H1 (cell line): ENCODE measurements at regions not wholly inside any gene's neighbourhood (a gene's known extent, or its start where the extent isn't known, plus 50 kb on each side); places are given as distances from the start of the nearest gene placed in this dataset.

Source experiments
- CTCF ChIA-PET: fragments of 300-600 bp; sonication (Branson Sonifier 250); formaldehyde crosslinking; loops from one replicate; lab custom pipeline; 2021; ENCODE audit not compliant: partially characterized antibody; lab: Charles Lee
- POLR2A ChIA-PET: fragments of 300-600 bp; sonication (Branson Sonifier 250); formaldehyde crosslinking; loops from one replicate; lab custom pipeline; 2021; ENCODE audit warnings: inconsistent platforms; ENCODE audit not compliant: partially characterized antibody; lab: Charles Lee
- DNase-seq, 2 experiments: peaks; one replicate each; pipeline versions ENCODE4 v3.0.0 to v3.0.0-alpha.2; 2010 to 2022; ENCODE audit warnings: low spot score in 2 of 2, low read depth in 1 of 2, mixed read lengths in 1 of 2
- FAIRE-seq: peaks from 2 replicates; lab custom pipeline; 2011; peaks lifted over from hg19 to GRCh38; lab: Jason Lieb, UNC
- H2AFZ ChIP-seq: 2 replicates; pipeline ENCODE4 v1.8.1; 2012; ENCODE audit warnings: low read length, inconsistent platforms
- H2AK5ac ChIP-seq: 2 replicates; pipeline ENCODE4 v1.6.1; 2013; ENCODE audit warnings: low read depth, low read length
- H2BK120ac ChIP-seq: replicated peaks from 2 replicates; pipeline ENCODE3; 2013; ENCODE audit warnings: low read depth, low read length, inconsistent platforms
- H2BK12ac ChIP-seq: 2 replicates; pipeline ENCODE4 v1.6.1; 2013; ENCODE audit warnings: low read depth, low read length
- H2BK15ac ChIP-seq: 2 replicates; pipeline ENCODE4 v1.6.1; 2013; ENCODE audit warnings: low read length
- H2BK20ac ChIP-seq: 2 replicates; pipeline ENCODE4 v1.6.1; 2013; ENCODE audit warnings: low read length
- H2BK5ac ChIP-seq: 2 replicates; pipeline ENCODE4 v1.6.1; 2013; ENCODE audit warnings: low read depth, low read length
- H3K14ac ChIP-seq: 2 replicates; pipeline ENCODE4 v1.6.1; 2013; ENCODE audit warnings: inconsistent platforms; ENCODE audit not compliant: insufficient read length
- H3K18ac ChIP-seq: 2 replicates; pipeline ENCODE4 v1.6.1; 2013; ENCODE audit warnings: low read length; ENCODE audit errors: extremely low read depth
- H3K23ac ChIP-seq: 2 replicates; pipeline ENCODE4 v1.6.1; 2013; ENCODE audit warnings: inconsistent platforms; ENCODE audit not compliant: insufficient read length
- H3K23me2 ChIP-seq: 2 replicates; pipeline ENCODE4 v1.6.1; 2013; ENCODE audit warnings: low read depth, low read length
- H3K27ac ChIP-seq: 2 replicates; pipeline ENCODE4 v1.6.1; 2011; ENCODE audit warnings: low read depth, low read length, inconsistent platforms
- H3K27me3 ChIP-seq, 4 experiments: replicated peaks in 1 of 4; 1 replicate in 1 of 4; 2 replicates in 3 of 4; pipeline versions ENCODE4 v1.6.1 to v1.8.1; 2011 to 2013; ENCODE audit warnings: low read length in 3 of 4, mild to moderate bottlenecking in 3 of 4, inconsistent platforms in 2 of 4, mixed read lengths in 2 of 4, moderate library complexity in 1 of 4; ENCODE audit not compliant: control insufficient read depth in 3 of 4, insufficient read depth in 3 of 4; ENCODE audit errors: extremely low read depth in 1 of 4
- H3K36me3 ChIP-seq, 4 experiments: 2 replicates each; pipeline versions ENCODE4 v1.6.1 to v1.8.1; 2011 to 2013; ENCODE audit warnings: mild to moderate bottlenecking in 4 of 4, low read length in 3 of 4, moderate library complexity in 2 of 4, control low read depth in 1 of 4, inconsistent platforms in 1 of 4; ENCODE audit not compliant: insufficient read depth in 4 of 4, control insufficient read depth in 2 of 4
- H3K4ac ChIP-seq: replicated peaks from 2 replicates; pipeline ENCODE3; 2013; ENCODE audit warnings: low read length, low read depth, mixed read lengths, inconsistent platforms; ENCODE audit not compliant: insufficient read length
- H3K4me1 ChIP-seq, 4 experiments: replicated peaks in 1 of 4; 1 replicate in 1 of 4; 2 replicates in 3 of 4; pipeline versions ENCODE4 v1.6.1 to v1.8.1; 2011 to 2013; ENCODE audit warnings: low read length in 3 of 4, inconsistent platforms in 2 of 4, mixed read lengths in 1 of 4; ENCODE audit not compliant: insufficient read depth in 4 of 4, control insufficient read depth in 3 of 4
- H3K4me2 ChIP-seq, 2 experiments: 2 replicates each; pipeline versions ENCODE4 v1.6.1 to v1.8.1; 2011 to 2013; ENCODE audit warnings: low read depth in 2 of 2, low read length in 2 of 2, control low read depth in 1 of 2, inconsistent platforms in 1 of 2, mild to moderate bottlenecking in 1 of 2; ENCODE audit not compliant: insufficient read depth in 1 of 2
- H3K4me3 ChIP-seq, 4 experiments: fragments of 200-600, 300-600 bp in 1 of 4; sonication (generic), shearing (Covaris generic), sonication (Bioruptor Twin) in 1 of 4; 2 replicates each; pipeline versions ENCODE4 v1.5.1 to v1.8.1; 2011 to 2016; ENCODE audit warnings: low read length in 4 of 4, low read depth in 3 of 4, control low read depth in 2 of 4, inconsistent platforms in 2 of 4, mild to moderate bottlenecking in 2 of 4, mixed read lengths in 1 of 4, moderate library complexity in 1 of 4; ENCODE audit not compliant: insufficient read depth in 2 of 4; ENCODE audit errors: extremely low read depth in 1 of 4
- H3K56ac ChIP-seq: replicated peaks from 2 replicates; pipeline ENCODE3; 2013; ENCODE audit warnings: low read depth, mild to moderate bottlenecking, mixed read lengths, low read length, inconsistent platforms; ENCODE audit not compliant: insufficient read length
- H3K79me1 ChIP-seq: 2 replicates; pipeline ENCODE4 v1.6.1; 2013; ENCODE audit warnings: low read depth, low read length, control low read depth
- H3K79me2 ChIP-seq, 2 experiments: 2 replicates each; pipeline versions ENCODE4 v1.6.1 to v1.8.1; 2012 to 2013; ENCODE audit warnings: low read length in 2 of 2, mild to moderate bottlenecking in 2 of 2, inconsistent platforms in 1 of 2; ENCODE audit not compliant: insufficient read depth in 2 of 2, control insufficient read depth in 1 of 2
- H3K9ac ChIP-seq, 4 experiments: replicated peaks in 1 of 4; 1 replicate in 1 of 4; 2 replicates in 3 of 4; pipeline versions ENCODE4 v1.6.1 to v1.8.1; 2011 to 2013; ENCODE audit warnings: low read depth in 3 of 4, low read length in 3 of 4, control low read depth in 2 of 4, mild to moderate bottlenecking in 2 of 4, moderate library complexity in 2 of 4, inconsistent platforms in 1 of 4; ENCODE audit errors: extremely low read depth in 1 of 4
- H3K9me3 ChIP-seq, 2 experiments: 2 replicates each; pipeline versions ENCODE4 v1.6.1 to v1.8.1; 2012 to 2013; ENCODE audit warnings: mild to moderate bottlenecking in 2 of 2, moderate library complexity in 2 of 2, control low read depth in 1 of 2, inconsistent platforms in 1 of 2, low read depth in 1 of 2, low read length in 1 of 2, mixed read lengths in 1 of 2; ENCODE audit not compliant: insufficient read depth in 2 of 2
- H4K20me1 ChIP-seq, 2 experiments: replicated peaks in 1 of 2; 2 replicates each; pipeline versions ENCODE3 to v1.8.1; 2011 to 2013; ENCODE audit warnings: inconsistent platforms in 2 of 2, low read length in 2 of 2, mild to moderate bottlenecking in 1 of 2; ENCODE audit not compliant: insufficient read depth in 2 of 2, control insufficient read depth in 1 of 2
- H4K5ac ChIP-seq: 2 replicates; pipeline ENCODE4 v1.6.1; 2013; ENCODE audit warnings: low read length, low read depth, mixed read lengths, inconsistent platforms; ENCODE audit not compliant: insufficient read length
- H4K8ac ChIP-seq: 2 replicates; pipeline ENCODE4 v1.8.0; 2013; ENCODE audit warnings: mild to moderate bottlenecking, moderate library complexity, low read length, inconsistent platforms; ENCODE audit not compliant: insufficient read depth; ENCODE audit errors: extremely low read depth
- H4K91ac ChIP-seq: replicated peaks from 2 replicates; pipeline ENCODE3; 2013; ENCODE audit warnings: low read length, mixed read lengths, inconsistent platforms; ENCODE audit not compliant: insufficient read length
- CREB1 ChIP-seq: IDR thresholded peaks from 2 replicates; pipeline ENCODE4 v1.6.1; 2012; ENCODE audit warnings: inconsistent platforms
- GABPA ChIP-seq: IDR thresholded peaks from 2 replicates; pipeline ENCODE4 v1.6.1; 2011; ENCODE audit warnings: mild to moderate bottlenecking, low read length, moderate library complexity, borderline replicate concordance; ENCODE audit not compliant: insufficient read depth
- KDM5A ChIP-seq: fragments of 200-600 bp; IDR thresholded peaks from 2 replicates; pipeline ENCODE4 v1.7.1; 2012; ENCODE audit warnings: mild to moderate bottlenecking, low read length, inconsistent platforms, mixed read lengths
- POU5F1 ChIP-seq: IDR thresholded peaks from 2 replicates; pipeline ENCODE4 v1.6.1; 2011; ENCODE audit warnings: low read depth, mild to moderate bottlenecking, low read length, moderate library complexity
- RFX5 ChIP-seq: IDR thresholded peaks from 2 replicates; pipeline ENCODE4 v1.6.1; 2011; ENCODE audit warnings: low read depth, low read length, improper control_type of control experiment, borderline replicate concordance
- RNF2 ChIP-seq: fragments of 200-900, 300-1000 bp; sonication (generic); IDR thresholded peaks from 2 replicates; pipeline ENCODE4 v1.7.1; 2016; ENCODE audit warnings: borderline replicate concordance, low read depth, mild to moderate bottlenecking, antibody characterized with exemption, low read length; ENCODE audit not compliant: poor library complexity, severe bottlenecking; ENCODE audit errors: missing control alignments
- RXRA ChIP-seq: IDR thresholded peaks from 2 replicates; pipeline ENCODE4 v1.6.1; 2011; ENCODE audit warnings: low read depth, mild to moderate bottlenecking, low read length, moderate library complexity; ENCODE audit not compliant: insufficient read depth
- SAP30 ChIP-seq: fragments of 300-600 bp; sonication (generic); IDR thresholded peaks from 2 replicates; pipeline ENCODE4 v1.7.1; 2012; ENCODE audit warnings: low read length, moderate library complexity, mild to moderate bottlenecking, inconsistent platforms; ENCODE audit not compliant: insufficient read depth, insufficient replicate concordance
- SIN3A ChIP-seq, 2 experiments: IDR thresholded peaks in 1 of 2; conservative IDR thresholded peaks in 1 of 2; 2 replicates each; pipeline ENCODE4 v1.6.1; 2011 to 2012; ENCODE audit warnings: low read length in 2 of 2, improper control_type of control experiment in 1 of 2, low read depth in 1 of 2, mild to moderate bottlenecking in 1 of 2
- TCF12 ChIP-seq: IDR thresholded peaks from 2 replicates; pipeline ENCODE4 v1.6.1; 2011; ENCODE audit warnings: low read depth, mild to moderate bottlenecking, low read length
- WGBS, 2 experiments: shearing (Covaris generic) in 1 of 2; methylation state at CpG; one replicate each; pipeline versions ENCODE4 v1.1.6 to v1.1.7; 2013 to 2015; ENCODE audit warnings: low lambda C conversion rate in 2 of 2, mixed read lengths in 2 of 2, inconsistent platforms in 1 of 2, low coverage in 1 of 2, missing lambda C conversion rate in 1 of 2; ENCODE audit not compliant: insufficient replicate concordance in 2 of 2, insufficient coverage in 1 of 2, insufficient read length in 1 of 2; ENCODE audit errors: extremely low coverage in 1 of 2, missing lambda C conversion rate in 1 of 2; 5-methylcytosine and 5-hydroxymethylcytosine counted together

DNA sequence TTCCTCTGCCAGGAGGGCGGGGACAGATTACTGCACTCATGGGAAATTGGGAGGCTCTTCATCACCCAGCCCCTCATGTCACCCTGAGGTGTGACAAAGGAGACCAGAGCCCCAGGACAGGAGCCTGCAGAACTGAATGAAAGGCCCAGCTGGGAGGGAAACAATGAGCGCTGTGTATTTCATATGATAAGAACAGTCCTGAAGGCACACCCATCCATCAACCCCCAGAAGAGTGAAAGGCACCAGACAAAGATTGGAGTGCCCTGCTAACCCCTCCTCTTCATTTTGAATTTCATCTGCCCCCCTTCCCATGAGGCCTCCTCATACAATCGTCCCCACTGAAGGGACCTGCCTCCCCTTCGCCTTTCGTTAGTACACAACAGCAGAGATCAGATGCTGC lies 160.0 kb upstream of the PRICKLE2 start:
- H3K4me1 ChIP-seq = no peaks in the 10 kb centered on the region
- no peak overlapping the region for H4K8ac ChIP-seq
- H3K4ac ChIP-seq = no peak overlapping the region
- no peak overlapping the region for H4K5ac ChIP-seq
- H3K27ac ChIP-seq = no peak overlapping the region
- no peak overlapping the region for H2BK15ac ChIP-seq
- no peaks in the 10 kb centered on the region for H4K20me1 ChIP-seq
- H3K14ac ChIP-seq = no peak overlapping the region
- TF ChIP-seq POU5F1 (no peak), KDM5A (no peak), RXRA (no peak), GABPA (no peak), RFX5 (no peak), SAP30 (no peak), CREB1 (no peak), TCF12 (no peak), RNF2 (no peak), SIN3A (conservative IDR thresholded peaks at IDR 0.05 in 1 of 2, IDR thresholded peaks at IDR 0.05 in 1 of 2; ENCODE audit: low read depth in 1 of 2, low read length in 2 of 2) (no peak)
- no peak for FAIRE-seq
- H3K56ac ChIP-seq = no peak overlapping the region
- H2BK120ac ChIP-seq = no peak overlapping the region
- H3K4me3 ChIP-seq = no peak overlapping the region
- DNase-seq = no peak
- no peak overlapping the region for H2AFZ ChIP-seq
- no peak overlapping the region for H4K91ac ChIP-seq
- WGBS, 2 experiments = 86% methylated on average over 5 of the region's 5 CpGs; no CpG with 5 or more reads in 1 of the 2 experiments
- no peaks in the 10 kb centered on the region for H3K36me3 ChIP-seq
- H3K4me2 ChIP-seq = no peak overlapping the region
- no peak overlapping the region for H2AK5ac ChIP-seq
- H3K27me3 ChIP-seq = no peaks in the 10 kb centered on the region
- H2BK12ac ChIP-seq = no peak overlapping the region
- ChIA-PET CTCF (no interaction called here), POLR2A (no interaction called here)
- no peaks in the 10 kb centered on the region for H3K79me2 ChIP-seq
- no peaks in the 10 kb centered on the region for H3K9me3 ChIP-seq
- H3K9ac ChIP-seq = no peak overlapping the region
- H3K18ac ChIP-seq = no peak overlapping the region
- no peak overlapping the region for H2BK20ac ChIP-seq
- H3K23ac ChIP-seq = no peak overlapping the region
- H2BK5ac ChIP-seq = no peak overlapping the region
- H3K23me2 ChIP-seq = no peaks in the 10 kb centered on the region
- no peaks in the 10 kb centered on the region for H3K79me1 ChIP-seq
